ENCODE measurements at regions not wholly inside any gene's neighbourhood (a gene's known extent, or its start where the extent isn't known, plus 50 kb on each side); places are given as distances from the start of the nearest gene placed in this dataset.
A peak's percentile ranks its signal among the peaks of the same experiment; 100 is the strongest.

- Histone ChIP-seq H3K27ac (ENCODE audit: low read depth, low read length) (no peak overlapping the region), H3K9me3 (ENCODE audit: control insufficient read depth in 1 of 2, low read length in 2 of 2) (no peaks in the 10 kb centered on the region), H3K4me3 (ENCODE audit: low read length in 2 of 2) (no peak overlapping the region), H3K27me3 (ENCODE audit: insufficient read depth, low read length) (no peaks in the 10 kb centered on the region), H3K36me3 (ENCODE audit: insufficient read depth, low read length) (no peaks in the 10 kb centered on the region), H3K4me1 (ENCODE audit: insufficient read depth, low read length) (no peaks in the 10 kb centered on the region)
- no peaks in the 10 kb centered on the region for H3K27me3 Mint-ChIP-seq
- no peak for DNase-seq
- POLR2A ChIA-PET (ENCODE audit: partially characterized antibody): no interaction called here
- H3K4me1 Mint-ChIP-seq: no peaks in the 10 kb centered on the region
- intact Hi-C loops (cut with micrococcal nuclease): no loop called here
- peak overlapping the region in 1 of 7 donors; percentile 59 for H3K27ac Mint-ChIP-seq
- CTCF ChIA-PET (ENCODE audit: partially characterized antibody): interaction anchor here (1.2 kb wide), 1 partner anchor 12 kb away, joined by 3 read pairs; no protein-coding TSS in a partner anchor
- peaks cover 0 to 4% (median 0%) of the 10 kb centered on the region in 8 donors for H3K9me3 Mint-ChIP-seq
- no peaks in the 10 kb centered on the region for H3K36me3 Mint-ChIP-seq
- H3K4me3 Mint-ChIP-seq: no peak overlapping the region
Measured at GRCh38 chr5:6206501-6206900, 171.8 kb downstream of the MED10 start.

GRCh38 chr5:6202968-6203365 is 175.4 kb downstream of the MED10 start:
- Histone ChIP-seq H3K9me3 (ENCODE audit: control insufficient read depth in 1 of 2, low read length in 2 of 2) (no peaks in the 10 kb centered on the region), H3K36me3 (ENCODE audit: insufficient read depth, low read length) (no peaks in the 10 kb centered on the region), H3K27me3 (ENCODE audit: insufficient read depth, low read length) (no peaks in the 10 kb centered on the region), H3K4me1 (ENCODE audit: insufficient read depth, low read length) (no peaks in the 10 kb centered on the region), H3K4me3 (ENCODE audit: low read length in 2 of 2) (no peak overlapping the region), H3K27ac (ENCODE audit: low read depth, low read length) (no peak overlapping the region)
- DNase-seq: no peak
- Mint-ChIP-seq H3K4me1 (no peaks in the 10 kb centered on the region), H3K9me3 (peaks cover 0 to 7% (median 4%) of the 10 kb centered on the region in 8 donors), H3K27ac (no peak overlapping the region), H3K27me3 (peaks cover 0 to 2% of the 10 kb centered on the region in 2 donors), H3K36me3 (no peaks in the 10 kb centered on the region), H3K4me3 (no peak overlapping the region)
- ChIA-PET POLR2A (ENCODE audit: partially characterized antibody) (no interaction called here), CTCF (ENCODE audit: partially characterized antibody) (no interaction called here)
- intact Hi-C loops (cut with micrococcal nuclease): no loop called here

- no peaks in the 10 kb centered on the region for H3K27me3 ChIP-seq (ENCODE audit: insufficient read depth, low read length)
- Mint-ChIP-seq H3K4me1 (no peaks in the 10 kb centered on the region), H3K4me3 (no peak overlapping the region), H3K36me3 (no peaks in the 10 kb centered on the region), H3K27me3 (peaks cover 0 to 2% of the 10 kb centered on the region in 2 donors), H3K27ac (no peak overlapping the region), H3K9me3 (peaks cover 0 to 7% (median 4%) of the 10 kb centered on the region in 8 donors)
- CTCF ChIA-PET (ENCODE audit: partially characterized antibody): no interaction called here
- no peak overlapping the region for H3K27ac ChIP-seq (ENCODE audit: low read depth, low read length)
- no peak overlapping the region for H3K4me3 ChIP-seq (ENCODE audit: low read length in 2 of 2)
- POLR2A ChIA-PET (ENCODE audit: partially characterized antibody): no interaction called here
- intact Hi-C loops (cut with micrococcal nuclease): no loop called here
- no peak for DNase-seq
- H3K36me3 ChIP-seq (ENCODE audit: insufficient read depth, low read length): no peaks in the 10 kb centered on the region
- H3K4me1 ChIP-seq (ENCODE audit: insufficient read depth, low read length): no peaks in the 10 kb centered on the region
- H3K9me3 ChIP-seq (ENCODE audit: control insufficient read depth in 1 of 2, low read length in 2 of 2): no peaks in the 10 kb centered on the region
Measured at GRCh38 chr5:6202149-6202967, 176.0 kb downstream of the MED10 start.

- Mint-ChIP-seq H3K27me3 (peaks cover 2% of the 10 kb centered on the region in 2 donors), H3K36me3 (no peaks in the 10 kb centered on the region), H3K9me3 (peaks cover 0 to 7% (median 4%) of the 10 kb centered on the region in 8 donors), H3K27ac (no peak overlapping the region), H3K4me1 (no peaks in the 10 kb centered on the region), H3K4me3 (no peak overlapping the region)
- H3K4me1 ChIP-seq (ENCODE audit: insufficient read depth, low read length): no peaks in the 10 kb centered on the region
- no peak for DNase-seq
- intact Hi-C loops (cut with micrococcal nuclease): no loop called here
- no peak overlapping the region for H3K4me3 ChIP-seq (ENCODE audit: low read length in 2 of 2)
- no peaks in the 10 kb centered on the region for H3K27me3 ChIP-seq (ENCODE audit: insufficient read depth, low read length)
- POLR2A ChIA-PET (ENCODE audit: partially characterized antibody): no interaction called here
- no peak overlapping the region for H3K27ac ChIP-seq (ENCODE audit: low read depth, low read length)
- H3K9me3 ChIP-seq (ENCODE audit: control insufficient read depth in 1 of 2, low read length in 2 of 2): no peaks in the 10 kb centered on the region
- H3K36me3 ChIP-seq (ENCODE audit: insufficient read depth, low read length): no peaks in the 10 kb centered on the region
- CTCF ChIA-PET (ENCODE audit: partially characterized antibody): no interaction called here
Measured at GRCh38 chr5:6201631-6202030, 176.7 kb downstream of the MED10 start.

GRCh38 chr5:6198531-6198930 is 179.8 kb downstream of the MED10 start:
- H3K36me3 Mint-ChIP-seq: no peaks in the 10 kb centered on the region
- intact Hi-C loops (cut with micrococcal nuclease): no loop called here
- POLR2A ChIA-PET (ENCODE audit: partially characterized antibody): no interaction called here
- Histone ChIP-seq H3K4me1 (ENCODE audit: insufficient read depth, low read length) (no peaks in the 10 kb centered on the region), H3K9me3 (ENCODE audit: control insufficient read depth in 1 of 2, low read length in 2 of 2) (no peaks in the 10 kb centered on the region), H3K36me3 (ENCODE audit: insufficient read depth, low read length) (no peaks in the 10 kb centered on the region), H3K4me3 (ENCODE audit: low read length in 2 of 2) (no peak overlapping the region), H3K27ac (ENCODE audit: low read depth, low read length) (no peak overlapping the region), H3K27me3 (ENCODE audit: insufficient read depth, low read length) (no peaks in the 10 kb centered on the region)
- no peak overlapping the region for H3K27ac Mint-ChIP-seq
- CTCF ChIA-PET (ENCODE audit: partially characterized antibody): no interaction called here
- H3K4me1 Mint-ChIP-seq: peaks cover 0 to 3% (median 0%) of the 10 kb centered on the region in 4 donors
- peaks cover 3 to 6% of the 10 kb centered on the region in 2 donors for H3K27me3 Mint-ChIP-seq
- H3K9me3 Mint-ChIP-seq: peaks cover 0 to 7% (median 4%) of the 10 kb centered on the region in 8 donors
- H3K4me3 Mint-ChIP-seq: no peak overlapping the region
- no peak for DNase-seq

- Mint-ChIP-seq H3K9me3 (peaks cover 0 to 7% (median 4%) of the 10 kb centered on the region in 8 donors), H3K36me3 (no peaks in the 10 kb centered on the region), H3K27me3 (peaks cover 3 to 6% of the 10 kb centered on the region in 2 donors), H3K27ac (no peak overlapping the region), H3K4me1 (peaks cover 0 to 3% (median 0%) of the 10 kb centered on the region in 4 donors), H3K4me3 (no peak overlapping the region)
- Histone ChIP-seq H3K9me3 (ENCODE audit: control insufficient read depth in 1 of 2, low read length in 2 of 2) (no peaks in the 10 kb centered on the region), H3K4me1 (ENCODE audit: insufficient read depth, low read length) (no peaks in the 10 kb centered on the region), H3K27me3 (ENCODE audit: insufficient read depth, low read length) (no peaks in the 10 kb centered on the region), H3K4me3 (ENCODE audit: low read length in 2 of 2) (no peak overlapping the region), H3K36me3 (ENCODE audit: insufficient read depth, low read length) (no peaks in the 10 kb centered on the region), H3K27ac (ENCODE audit: low read depth, low read length) (no peak overlapping the region)
- DNase-seq: no peak
- intact Hi-C loops (cut with micrococcal nuclease): no loop called here
- CTCF ChIA-PET (ENCODE audit: partially characterized antibody): no interaction called here
- POLR2A ChIA-PET (ENCODE audit: partially characterized antibody): no interaction called here
Measured at GRCh38 chr5:6197427-6197826, 180.9 kb downstream of the MED10 start.

- H3K36me3 ChIP-seq (ENCODE audit: insufficient read depth, low read length): no peaks in the 10 kb centered on the region
- H3K9me3 ChIP-seq (ENCODE audit: control insufficient read depth in 1 of 2, low read length in 2 of 2): no peaks in the 10 kb centered on the region
- no peaks in the 10 kb centered on the region for H3K4me1 ChIP-seq (ENCODE audit: insufficient read depth, low read length)
- intact Hi-C loops (cut with micrococcal nuclease): no loop called here
- Mint-ChIP-seq H3K27me3 (peaks cover 3 to 6% of the 10 kb centered on the region in 2 donors), H3K4me3 (no peak overlapping the region), H3K9me3 (peaks cover 0 to 7% (median 3%) of the 10 kb centered on the region in 8 donors), H3K36me3 (no peaks in the 10 kb centered on the region), H3K27ac (no peak overlapping the region), H3K4me1 (peaks cover 0 to 3% (median 0%) of the 10 kb centered on the region in 4 donors)
- no peak overlapping the region for H3K4me3 ChIP-seq (ENCODE audit: low read length in 2 of 2)
- no peaks in the 10 kb centered on the region for H3K27me3 ChIP-seq (ENCODE audit: insufficient read depth, low read length)
- DNase-seq: no peak
- ChIA-PET POLR2A (ENCODE audit: partially characterized antibody) (no interaction called here), CTCF (ENCODE audit: partially characterized antibody) (no interaction called here)
- no peak overlapping the region for H3K27ac ChIP-seq (ENCODE audit: low read depth, low read length)
Measured at GRCh38 chr5:6195711-6196358, 182.5 kb downstream of the MED10 start.

All from CD4-positive, alpha-beta memory T cell (primary cell).